ENCODE measurements at regions not wholly inside any gene's neighbourhood (a gene's known extent, or its start where the extent isn't known, plus 50 kb on each side); places are given as distances from the start of the nearest gene placed in this dataset.
"Not testable (repeated sequence)": the region's sequence is repeated elsewhere in the genome, so short reads cannot be mapped to it uniquely, and the experiment has no call there.

- intact Hi-C loops (cut with DNase I) = no loop called here
- TF ChIP-seq CTCF (IDR thresholded peaks at IDR 0.05) = no peak
- H3K27me3 ChIP-seq = no peaks in the 10 kb centered on the region
- H3K4me3 ChIP-seq = no peak overlapping the region
- no peak overlapping the region for H3K27ac ChIP-seq
- H3K9ac ChIP-seq (ENCODE audit: low read depth in 2 of 2, low read length in 2 of 2) = no peak overlapping the region
- DNase-seq = no peak
- no peaks in the 10 kb centered on the region for H3K9me3 ChIP-seq
- H3K4me1 ChIP-seq = no peaks in the 10 kb centered on the region
- H3K36me3 ChIP-seq = no peaks in the 10 kb centered on the region
These were observed 404.1 kb downstream of the CNTNAP4 start for GRCh38 chr16:76681296-76681695.

DNA sequence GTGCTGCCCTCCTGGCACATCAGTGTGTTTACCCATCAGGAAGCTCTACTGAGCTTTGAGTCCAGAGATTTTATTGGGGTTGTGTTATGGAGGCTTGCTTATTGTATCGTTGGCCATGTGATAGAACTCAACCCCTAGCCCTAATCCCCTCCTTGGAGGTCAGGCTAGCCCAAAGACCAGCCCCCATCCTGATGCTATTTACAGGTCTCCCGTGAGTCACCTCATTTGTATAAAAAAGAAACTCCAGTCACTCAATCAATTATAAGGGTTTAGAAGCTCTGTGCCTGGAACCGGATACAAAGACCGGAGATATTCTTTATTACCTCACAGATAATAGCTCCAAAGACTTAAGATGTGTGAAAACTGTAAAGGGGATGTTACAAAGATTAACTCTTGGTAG, 405.9 kb downstream of the CNTNAP4 start:
- no peak for DNase-seq

DNA sequence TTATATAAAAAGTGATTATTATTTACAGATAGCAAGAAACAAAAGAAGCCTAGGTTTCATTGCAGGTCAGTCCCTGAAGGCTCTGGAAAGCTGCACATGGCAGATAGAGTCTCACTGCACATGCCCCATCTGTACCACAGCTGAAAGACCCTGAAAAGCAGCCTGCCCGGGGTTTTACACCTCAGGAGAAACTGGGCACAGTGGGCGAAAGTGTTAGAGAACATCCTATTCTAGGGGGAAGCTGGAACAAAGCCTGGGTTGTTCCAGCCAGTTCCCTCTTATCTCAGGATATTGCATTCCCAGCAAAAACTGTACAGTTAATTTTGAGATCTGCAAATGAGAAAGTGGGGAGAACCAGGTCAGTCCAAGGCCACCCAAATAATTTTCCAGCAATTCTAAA, 419.7 kb downstream of the CNTNAP4 start:
- Histone ChIP-seq H3K4me1 (no peaks in the 10 kb centered on the region), H3K27me3 (no peaks in the 10 kb centered on the region), H3K9me3 (no peaks in the 10 kb centered on the region), H3K9ac (ENCODE audit: low read depth in 2 of 2, low read length in 2 of 2) (no peak overlapping the region), H3K4me3 (no peak overlapping the region), H3K27ac (no peak overlapping the region), H3K36me3 (no peaks in the 10 kb centered on the region)
- no peak for DNase-seq
- intact Hi-C loops (cut with DNase I) = no loop called here
- TF ChIP-seq CTCF (IDR thresholded peaks at IDR 0.05) = no peak

More for the DNA sequence above, 405.9 kb downstream of the CNTNAP4 start:
- Histone ChIP-seq H3K36me3 (no peaks in the 10 kb centered on the region), H3K9me3 (no peaks in the 10 kb centered on the region), H3K27ac (no peak overlapping the region), H3K27me3 (no peaks in the 10 kb centered on the region), H3K4me3 (no peak overlapping the region), H3K4me1 (no peaks in the 10 kb centered on the region), H3K9ac (ENCODE audit: low read depth in 2 of 2, low read length in 2 of 2) (no peak overlapping the region)
- TF ChIP-seq CTCF (IDR thresholded peaks at IDR 0.05) = no peak
- intact Hi-C loops (cut with DNase I) = no loop called here

DNA sequence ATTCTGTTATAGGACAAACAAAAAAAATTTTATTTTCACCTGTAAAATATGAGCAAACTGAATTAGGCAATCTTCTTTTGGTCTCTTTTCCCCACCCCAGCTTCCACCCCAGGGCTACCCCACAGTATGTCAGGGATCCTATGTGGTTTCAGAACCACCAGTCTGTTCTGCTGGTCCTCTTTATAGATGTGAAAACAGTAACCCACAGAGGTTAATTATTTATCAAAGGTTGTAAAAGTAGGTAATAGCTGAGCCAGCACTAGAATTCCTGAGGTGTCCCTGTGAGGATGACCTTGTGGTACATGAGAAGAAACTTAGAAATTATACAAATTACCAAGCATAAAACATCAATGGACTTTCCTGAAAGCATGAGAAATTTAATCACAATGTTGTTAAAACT, 428.7 kb downstream of the CNTNAP4 start:
- intact Hi-C loops (cut with DNase I) = no loop called here
- Histone ChIP-seq H3K9me3 (no peaks in the 10 kb centered on the region), H3K27ac (no peak overlapping the region), H3K9ac (ENCODE audit: low read depth in 2 of 2, low read length in 2 of 2) (no peak overlapping the region), H3K27me3 (no peaks in the 10 kb centered on the region), H3K36me3 (no peaks in the 10 kb centered on the region), H3K4me1 (no peaks in the 10 kb centered on the region), H3K4me3 (no peak overlapping the region)
- no peak for TF ChIP-seq CTCF (IDR thresholded peaks at IDR 0.05)
- no peak for DNase-seq

DNA sequence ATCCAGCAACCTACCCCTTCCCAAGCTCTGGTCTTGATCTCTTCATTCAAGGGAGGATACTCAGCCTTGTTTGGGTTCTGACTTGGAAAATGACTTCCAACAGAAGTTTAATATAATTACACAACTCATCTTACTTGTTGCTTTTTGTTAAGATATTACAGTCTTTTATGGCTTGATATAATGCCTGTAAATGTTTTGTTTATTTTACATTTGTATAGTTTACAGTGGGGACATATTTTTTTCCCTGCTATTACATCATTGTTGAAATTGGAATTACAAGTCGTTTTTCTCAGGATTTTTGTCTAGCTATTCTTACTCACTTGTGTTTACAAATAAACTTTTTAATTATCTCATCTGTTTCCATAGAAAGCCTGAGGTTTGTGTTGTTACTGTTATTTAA, 436.0 kb downstream of the CNTNAP4 start:
- no peak overlapping the region for H3K9ac ChIP-seq (ENCODE audit: low read depth in 2 of 2, low read length in 2 of 2)
- no peaks in the 10 kb centered on the region for H3K4me1 ChIP-seq
- H3K27me3 ChIP-seq = no peaks in the 10 kb centered on the region
- no peak for TF ChIP-seq CTCF (IDR thresholded peaks at IDR 0.05)
- intact Hi-C loops (cut with DNase I) = no loop called here
- no peaks in the 10 kb centered on the region for H3K36me3 ChIP-seq
- H3K9me3 ChIP-seq = no peaks in the 10 kb centered on the region
- H3K27ac ChIP-seq = no peak overlapping the region
- no peak overlapping the region for H3K4me3 ChIP-seq
- DNase-seq = no peak

DNA sequence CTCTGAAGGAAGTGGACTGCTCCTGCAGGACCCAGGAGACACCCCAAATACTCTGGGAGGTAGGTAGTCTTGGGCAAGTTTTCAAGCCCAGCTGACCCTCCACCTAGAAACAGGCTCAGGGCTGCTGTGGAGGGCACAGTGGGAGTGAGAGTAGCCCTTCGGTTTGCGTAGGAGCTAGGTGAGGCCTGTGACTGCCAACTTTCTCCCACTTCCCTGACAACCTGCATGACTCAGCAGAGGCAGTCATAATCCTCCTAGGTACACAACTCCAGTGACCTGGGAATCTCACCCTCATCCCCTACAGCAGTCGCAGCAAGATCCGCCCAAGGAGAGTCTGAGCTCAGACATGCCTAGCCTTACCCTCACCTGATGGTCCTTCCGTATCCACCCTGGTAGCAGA, 439.1 kb downstream of the CNTNAP4 start:
- H3K36me3 ChIP-seq; H3K27ac ChIP-seq; H3K9me3 ChIP-seq; H3K27me3 ChIP-seq; intact Hi-C loops (cut with DNase I); H3K4me3 ChIP-seq; DNase-seq; H3K4me1 ChIP-seq; H3K9ac ChIP-seq (ENCODE audit: low read depth in 2 of 2, low read length in 2 of 2): not testable (repeated sequence)

All from colonic mucosa (tissue), 4 donors.